WI38 (cell line): ENCODE measurements at regions not wholly inside any gene's neighbourhood (a gene's known extent, or its start where the extent isn't known, plus 50 kb on each side); places are given as distances from the start of the nearest gene placed in this dataset.
A peak's percentile ranks its signal among the peaks of the same experiment; 100 is the strongest.

Experiments used
- H3K4me3 ChIP-seq: 2 replicates; pipeline ENCODE4 v1.5.1; 2011; ENCODE audit warnings: low read depth, mild to moderate bottlenecking, control low read depth, low read length
- TF ChIP-seq, protein P1 (sequence below): IDR thresholded peaks from 2 replicates; pipeline ENCODE4 v1.5.1; 2012; ENCODE audit warnings: low read depth, mild to moderate bottlenecking, control low read depth, low read length

DNA sequence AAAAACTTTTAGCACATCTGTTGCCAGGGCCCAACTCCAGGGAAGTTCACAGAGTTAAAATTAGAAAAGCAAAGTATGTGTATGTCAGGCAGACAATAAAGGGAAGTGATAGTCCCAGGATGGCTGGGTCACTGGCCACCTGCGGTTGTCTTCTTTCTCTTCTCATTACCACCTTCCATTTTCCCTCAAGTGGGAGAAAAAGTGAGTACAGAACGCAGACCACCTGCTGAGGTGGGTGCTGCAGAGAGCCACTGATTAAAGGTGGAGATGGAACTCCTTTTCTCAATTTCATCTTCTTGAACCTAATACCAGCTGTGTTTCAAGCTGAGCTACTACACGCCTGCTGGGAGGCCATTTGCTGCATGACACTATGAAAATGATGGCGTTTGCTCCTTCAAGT lies 88.8 kb upstream of the PDE4B start:
- TF ChIP-seq, protein P1, sequence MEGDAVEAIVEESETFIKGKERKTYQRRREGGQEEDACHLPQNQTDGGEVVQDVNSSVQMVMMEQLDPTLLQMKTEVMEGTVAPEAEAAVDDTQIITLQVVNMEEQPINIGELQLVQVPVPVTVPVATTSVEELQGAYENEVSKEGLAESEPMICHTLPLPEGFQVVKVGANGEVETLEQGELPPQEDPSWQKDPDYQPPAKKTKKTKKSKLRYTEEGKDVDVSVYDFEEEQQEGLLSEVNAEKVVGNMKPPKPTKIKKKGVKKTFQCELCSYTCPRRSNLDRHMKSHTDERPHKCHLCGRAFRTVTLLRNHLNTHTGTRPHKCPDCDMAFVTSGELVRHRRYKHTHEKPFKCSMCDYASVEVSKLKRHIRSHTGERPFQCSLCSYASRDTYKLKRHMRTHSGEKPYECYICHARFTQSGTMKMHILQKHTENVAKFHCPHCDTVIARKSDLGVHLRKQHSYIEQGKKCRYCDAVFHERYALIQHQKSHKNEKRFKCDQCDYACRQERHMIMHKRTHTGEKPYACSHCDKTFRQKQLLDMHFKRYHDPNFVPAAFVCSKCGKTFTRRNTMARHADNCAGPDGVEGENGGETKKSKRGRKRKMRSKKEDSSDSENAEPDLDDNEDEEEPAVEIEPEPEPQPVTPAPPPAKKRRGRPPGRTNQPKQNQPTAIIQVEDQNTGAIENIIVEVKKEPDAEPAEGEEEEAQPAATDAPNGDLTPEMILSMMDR, result no peak
- H3K4me3 ChIP-seq, result no peak overlapping the region

DNA sequence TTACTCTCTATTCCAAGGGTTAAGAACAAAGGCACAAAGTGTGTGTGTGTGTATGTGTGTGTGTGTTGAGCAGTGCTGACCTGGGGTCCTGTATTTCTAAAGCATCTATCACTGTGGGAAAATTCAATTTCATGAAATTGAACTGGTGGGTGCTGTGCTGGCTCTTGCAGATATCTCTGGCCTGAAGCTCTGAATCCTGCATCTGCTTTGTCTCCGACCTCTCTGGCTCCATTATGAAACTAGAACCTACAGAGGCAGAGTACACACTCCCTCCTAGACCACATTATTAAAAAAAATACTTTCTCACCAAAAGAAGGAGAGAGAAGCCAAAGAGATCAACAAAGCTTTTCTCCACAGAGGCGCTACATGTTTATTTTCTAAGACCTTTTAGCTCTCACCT lies 88.4 kb upstream of the PDE4B start:
- no peak overlapping the region for H3K4me3 ChIP-seq
- TF ChIP-seq, protein P1, result no peak

DNA sequence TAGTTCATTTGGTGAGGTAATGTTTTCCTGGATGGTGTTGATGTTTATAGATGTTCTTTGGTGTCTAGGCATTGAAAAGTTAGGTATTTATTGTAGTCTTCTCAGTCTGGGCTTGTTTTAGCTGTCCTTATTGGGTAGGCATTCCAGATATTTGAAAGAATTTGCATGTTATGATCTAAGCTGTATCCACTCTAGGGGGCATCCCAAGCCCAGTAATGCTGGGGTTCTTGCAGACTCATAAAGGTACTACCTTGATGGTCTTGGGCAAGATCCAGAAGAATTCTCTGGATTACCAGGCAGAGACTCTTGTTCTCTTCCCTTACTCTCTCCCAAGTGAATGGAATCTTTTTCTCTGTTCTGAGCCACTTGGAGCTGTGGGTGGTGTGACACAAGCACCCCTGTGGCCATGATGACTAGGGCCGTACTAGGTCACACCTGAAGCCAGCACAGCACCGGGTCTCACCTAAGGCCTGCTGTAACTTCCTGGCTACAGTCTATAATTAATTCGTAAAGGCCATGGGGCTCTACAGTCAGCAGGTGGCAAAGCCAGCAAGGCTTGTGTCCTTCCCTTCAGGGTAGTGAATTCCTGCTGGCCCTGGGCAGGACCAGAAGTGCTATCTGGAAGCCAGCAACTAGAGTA lies 74.8 kb upstream of the PDE4B start:
- TF ChIP-seq, protein P1, result peak; percentile 12; the same call in 1 of the 2 replicates

DNA sequence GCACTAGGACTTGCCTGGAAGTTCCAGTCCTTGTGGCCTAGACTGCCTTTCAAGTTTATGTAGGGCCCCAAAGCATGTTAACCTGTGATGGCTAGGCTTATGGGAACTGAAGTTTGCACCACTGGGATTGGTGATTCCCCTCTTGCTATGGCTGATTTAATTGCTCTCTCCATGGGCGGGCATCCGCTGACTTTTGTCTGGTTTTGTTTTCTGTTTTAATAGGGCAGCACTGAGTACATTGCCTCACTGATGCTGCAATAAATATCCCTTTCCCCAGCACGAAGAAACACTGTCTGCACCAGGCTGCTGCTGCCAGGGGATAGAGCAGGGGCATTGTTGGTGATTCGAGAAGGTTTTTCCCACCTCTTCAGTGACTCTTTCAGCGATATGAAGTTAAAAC lies 73.3 kb upstream of the PDE4B start:
- TF ChIP-seq, protein P1, result no peak
- H3K4me3 ChIP-seq, result no peak overlapping the region

More for the DNA sequence above, 74.8 kb upstream of the PDE4B start:
- no peak overlapping the region for H3K4me3 ChIP-seq

DNA sequence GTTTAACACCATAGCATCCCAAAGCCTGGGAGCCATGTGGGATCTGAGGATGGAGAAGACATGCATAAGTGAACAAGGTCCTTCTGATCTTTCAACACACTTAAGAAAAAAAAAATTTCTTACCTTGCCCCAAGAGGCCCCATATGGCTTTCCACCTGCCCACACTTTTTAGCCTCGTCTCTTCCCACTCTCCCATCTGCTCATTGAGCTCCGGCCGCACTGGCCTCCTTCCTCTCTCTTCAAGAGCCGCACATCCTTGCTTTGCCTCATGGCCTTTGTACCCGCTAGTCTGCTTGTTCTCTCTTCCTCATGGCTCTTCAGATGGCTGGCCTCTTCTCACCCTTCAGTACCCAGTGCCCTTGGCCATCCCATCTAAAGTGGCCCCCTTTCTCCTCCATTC lies 70.2 kb upstream of the PDE4B start:
- TF ChIP-seq, protein P1, result no peak
- no peak overlapping the region for H3K4me3 ChIP-seq

DNA sequence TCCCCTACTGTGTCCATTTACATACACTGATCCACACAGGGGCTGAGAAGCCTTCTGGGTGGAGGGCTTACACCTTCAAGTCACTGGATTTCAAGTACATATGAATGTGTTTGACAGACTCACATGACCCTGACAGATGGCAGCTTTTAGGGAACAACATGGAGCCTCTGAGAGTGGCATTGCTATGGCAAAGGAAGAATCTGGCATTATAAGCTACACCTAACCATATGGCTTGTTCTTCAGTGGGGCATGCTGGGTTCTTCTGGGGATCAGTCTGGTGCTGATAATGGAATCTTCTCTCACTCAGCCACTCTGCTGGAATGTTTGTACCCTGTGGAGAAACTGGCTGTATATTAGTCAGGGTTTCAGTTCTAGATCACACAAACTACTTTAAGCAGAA lies 68.5 kb upstream of the PDE4B start:
- TF ChIP-seq, protein P1, result no peak
- H3K4me3 ChIP-seq, result no peak overlapping the region

DNA sequence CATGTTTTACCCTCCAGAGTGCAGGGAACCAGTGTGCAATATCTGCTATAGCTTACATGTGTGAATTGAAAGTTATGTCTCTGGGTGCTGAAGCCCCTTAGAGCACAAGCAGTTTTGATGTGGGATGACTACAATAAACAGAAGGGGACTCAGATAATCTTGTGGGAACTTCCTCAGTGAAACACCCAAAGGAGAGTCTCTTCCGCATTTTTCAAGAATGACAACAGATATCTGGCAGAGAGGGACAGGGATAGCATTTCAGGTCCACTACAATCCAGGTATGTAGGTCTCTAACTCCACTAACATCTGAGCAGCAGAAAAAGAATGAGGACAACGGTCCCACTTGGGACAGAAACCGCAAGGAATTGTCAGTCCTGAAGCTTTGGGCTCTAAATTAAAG lies 67.6 kb upstream of the PDE4B start:
- TF ChIP-seq, protein P1, result no peak
- H3K4me3 ChIP-seq, result no peak overlapping the region
